Ramos (cell line): ENCODE measurements at regions not wholly inside any gene's neighbourhood (a gene's known extent, or its start where the extent isn't known, plus 50 kb on each side); places are given as distances from the start of the nearest gene placed in this dataset.
"Not testable (repeated sequence)": the region's sequence is repeated elsewhere in the genome, so short reads cannot be mapped to it uniquely, and the experiment has no call there.

Source experiments
- in situ Hi-C: fragments of 300-500 bp; cut with MboI; formaldehyde crosslinking; loops from one replicate; pipeline ENCODE4 v1.14.3; 2022; ENCODE audit warnings: low sequenced_read_pairs; ENCODE audit not compliant: unreplicated experiment

DNA sequence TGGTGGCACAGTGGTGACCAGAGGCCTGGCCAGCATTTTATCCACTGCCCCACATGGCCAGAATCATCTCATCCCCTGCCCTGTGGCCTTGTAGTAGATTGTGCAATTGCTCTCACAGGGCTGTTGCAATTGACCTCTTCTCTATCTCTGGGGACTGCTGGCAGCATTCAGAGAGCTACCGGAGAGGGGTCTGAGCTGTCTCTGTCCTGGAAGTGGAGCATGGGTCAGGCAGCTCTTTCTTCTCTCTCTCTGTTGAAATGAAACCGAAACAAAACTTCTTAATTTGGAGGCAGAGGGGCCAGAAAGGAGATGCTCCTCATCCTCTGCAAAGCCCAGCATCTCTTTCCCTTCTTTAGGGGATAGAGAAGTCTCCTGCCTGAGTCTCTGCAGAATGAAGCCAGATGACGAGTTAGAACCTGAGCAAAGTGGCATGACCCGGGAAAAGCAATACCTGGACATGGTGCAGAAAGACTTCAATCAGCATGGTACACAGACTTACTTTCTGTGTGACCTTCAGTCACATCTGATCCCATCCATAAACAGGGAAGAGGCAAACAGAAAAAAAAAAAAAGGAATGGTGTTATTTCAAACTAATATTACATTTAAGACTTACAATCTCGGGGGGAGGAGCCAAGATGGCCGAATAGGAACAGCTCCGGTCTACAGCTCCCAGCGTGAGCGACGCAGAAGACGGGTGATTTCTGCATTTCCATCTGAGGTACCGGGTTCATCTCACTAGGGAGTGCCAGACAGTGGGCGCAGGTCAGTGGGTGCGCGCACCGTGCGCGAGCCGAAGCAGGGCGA lies 144.5 kb upstream of the BCL6 start:
- in situ Hi-C loops: no loop called here

DNA sequence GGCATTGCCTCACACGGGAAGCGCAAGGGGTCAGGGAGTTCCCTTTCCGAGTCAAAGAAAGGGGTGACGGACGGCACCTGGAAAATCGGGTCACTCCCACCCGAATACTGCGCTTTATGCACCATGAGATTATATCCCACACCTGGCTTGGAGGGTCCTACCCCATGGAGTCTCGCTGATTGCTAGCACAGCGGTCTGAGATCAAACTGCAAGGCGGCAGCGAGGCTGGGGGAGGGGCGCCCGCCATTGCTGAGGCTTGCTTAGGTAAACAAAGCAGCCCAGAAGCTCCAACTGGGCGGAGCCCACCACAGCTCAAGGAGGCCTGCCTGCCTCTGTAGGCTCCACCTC lies 145.1 kb upstream of the BCL6 start:
- in situ Hi-C loops: not testable (repeated sequence)

DNA sequence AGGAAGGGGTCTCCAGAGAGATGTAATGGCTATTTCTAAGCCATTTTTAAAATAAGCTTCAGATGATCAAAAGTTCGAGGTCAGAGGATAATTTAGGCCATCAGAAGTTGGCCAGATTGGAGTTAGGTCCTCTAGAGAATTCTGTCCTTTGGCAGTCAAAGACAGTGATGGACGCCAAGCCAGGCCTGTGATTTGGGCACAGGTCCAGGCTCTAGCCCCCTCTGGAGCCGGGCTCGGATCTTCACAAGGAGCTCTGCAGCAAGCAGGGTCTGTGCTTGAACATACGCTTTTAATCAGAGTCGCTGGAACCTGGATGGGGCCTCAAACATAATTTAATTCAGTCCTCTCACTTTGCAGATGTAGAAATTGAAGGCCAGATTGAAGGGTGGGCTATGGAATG lies 151.4 kb upstream of the BCL6 start:
- in situ Hi-C loops: no loop called here

DNA sequence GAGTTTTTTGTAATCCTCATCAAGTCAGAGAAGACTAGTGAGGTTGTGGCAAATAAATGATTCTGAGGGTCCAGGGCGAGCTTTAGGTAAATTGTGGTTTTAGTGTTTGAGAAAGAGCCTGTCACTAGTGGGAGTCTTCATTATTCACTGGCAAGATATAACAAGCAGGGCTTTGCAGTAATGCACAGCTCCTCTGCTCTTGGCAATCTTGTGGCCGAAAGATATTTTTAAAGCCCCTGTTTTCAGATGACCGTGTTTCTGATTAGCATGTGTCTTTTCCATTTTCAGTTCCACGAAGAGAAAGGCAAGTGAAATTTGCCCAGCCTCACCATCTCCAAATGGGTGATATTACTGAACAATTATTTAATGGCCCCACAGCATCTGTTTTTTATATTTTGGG lies 154.0 kb upstream of the BCL6 start:
- in situ Hi-C loops: no loop called here

DNA sequence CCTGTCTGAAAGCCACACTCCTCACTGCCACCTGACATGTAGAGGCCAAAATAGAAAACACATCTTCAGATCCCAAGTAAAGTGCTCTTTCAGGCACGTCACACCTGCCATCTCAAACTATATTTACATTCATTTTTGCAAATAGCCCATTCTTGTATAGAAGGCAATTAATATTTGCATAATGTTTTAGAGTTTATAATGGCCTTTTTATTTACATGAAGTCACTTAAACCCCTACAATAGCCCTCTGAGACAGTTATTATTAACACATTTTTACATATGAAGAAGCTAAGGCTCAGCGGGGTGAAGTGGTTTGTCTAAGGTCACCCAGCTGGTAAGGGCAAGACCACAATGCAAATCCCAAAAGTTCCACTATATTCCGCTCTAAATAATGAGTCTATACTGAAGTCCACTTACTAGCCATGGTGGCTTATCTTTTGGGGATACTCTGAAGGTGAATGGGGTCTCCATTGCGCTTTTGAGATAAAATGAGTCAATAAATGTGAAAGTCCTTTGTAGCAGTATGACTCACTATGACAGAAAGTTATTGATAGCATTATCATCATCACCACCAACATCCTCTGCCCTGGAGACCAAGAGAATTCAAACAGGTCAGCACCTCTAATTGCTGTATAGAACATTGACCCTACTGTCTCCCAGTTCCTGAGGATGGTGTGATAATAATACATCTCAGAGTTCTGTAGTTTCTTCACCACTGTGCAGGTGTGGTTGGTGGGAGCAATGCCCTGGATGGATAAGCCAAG lies 155.9 kb upstream of the BCL6 start:
- in situ Hi-C loops: loop anchor here (5.0 kb wide), 2 partner anchors 71 to 159 kb away; no protein-coding TSS in a partner anchor

DNA sequence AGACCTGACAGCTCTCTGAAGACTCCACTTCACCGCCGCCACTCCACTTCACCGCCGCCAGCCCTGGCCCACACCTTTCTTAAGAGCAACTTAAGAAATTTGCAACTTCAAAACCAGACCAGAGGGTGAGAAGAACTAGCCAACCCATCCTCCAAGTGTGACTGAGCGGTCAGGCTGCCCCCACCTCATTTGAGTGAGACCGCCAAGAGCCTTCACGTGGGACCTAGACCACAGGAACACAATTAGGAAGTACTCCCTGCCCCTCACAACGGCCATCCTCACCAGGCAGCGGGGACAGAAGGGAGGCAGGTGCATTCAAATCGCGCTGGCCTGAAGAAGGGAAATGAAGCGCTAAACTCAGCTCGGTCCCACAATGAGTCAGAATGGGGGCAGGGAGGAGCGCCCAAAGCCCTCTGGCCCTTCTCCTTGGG lies 156.8 kb upstream of the BCL6 start:
- in situ Hi-C loops: loop anchor here (5.0 kb wide), 2 partner anchors 70 to 160 kb away; no protein-coding TSS in a partner anchor

DNA sequence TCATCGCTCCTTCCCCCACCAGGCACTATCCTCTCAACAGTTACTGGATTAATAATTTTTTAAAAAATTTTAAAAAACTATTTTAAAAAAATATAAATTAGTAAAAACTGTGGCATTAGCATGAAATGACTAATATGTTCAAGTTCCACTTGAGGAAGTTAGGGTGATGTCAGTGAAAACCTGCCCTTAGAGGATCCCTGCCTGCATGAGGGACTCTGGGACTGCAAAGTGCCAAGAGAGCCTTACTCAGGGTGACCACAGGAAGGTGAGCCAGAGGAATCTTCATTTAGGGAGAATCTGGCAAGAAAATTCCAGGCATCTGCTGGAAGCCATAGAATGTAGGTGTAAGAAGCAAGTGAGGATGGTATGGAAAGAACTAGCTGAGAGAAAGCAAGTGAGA lies 157.7 kb upstream of the BCL6 start:
- in situ Hi-C loops: loop anchor here (5.0 kb wide), 2 partner anchors 69 to 161 kb away; no protein-coding TSS in a partner anchor

DNA sequence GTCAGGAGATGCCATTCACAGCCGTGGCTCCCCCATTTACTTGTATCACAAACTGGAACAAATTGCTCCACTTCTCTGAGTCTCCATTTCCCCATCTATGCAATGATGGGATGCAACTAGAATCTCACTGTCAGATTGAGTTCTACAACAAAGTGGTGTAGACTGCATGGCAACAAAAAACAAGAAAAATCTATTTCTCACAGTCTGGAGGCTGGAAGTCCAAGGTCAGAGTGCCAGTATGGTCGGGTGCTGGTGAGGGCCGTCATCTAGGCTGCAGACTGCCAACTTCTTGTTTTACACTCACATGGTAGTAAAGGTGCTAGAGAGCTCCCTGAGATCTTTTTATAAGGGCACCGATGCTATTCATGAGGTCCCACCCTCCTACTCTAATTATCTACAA lies 158.4 kb upstream of the BCL6 start:
- in situ Hi-C loops: loop anchor here (5.0 kb wide), 2 partner anchors 69 to 161 kb away; no protein-coding TSS in a partner anchor

DNA sequence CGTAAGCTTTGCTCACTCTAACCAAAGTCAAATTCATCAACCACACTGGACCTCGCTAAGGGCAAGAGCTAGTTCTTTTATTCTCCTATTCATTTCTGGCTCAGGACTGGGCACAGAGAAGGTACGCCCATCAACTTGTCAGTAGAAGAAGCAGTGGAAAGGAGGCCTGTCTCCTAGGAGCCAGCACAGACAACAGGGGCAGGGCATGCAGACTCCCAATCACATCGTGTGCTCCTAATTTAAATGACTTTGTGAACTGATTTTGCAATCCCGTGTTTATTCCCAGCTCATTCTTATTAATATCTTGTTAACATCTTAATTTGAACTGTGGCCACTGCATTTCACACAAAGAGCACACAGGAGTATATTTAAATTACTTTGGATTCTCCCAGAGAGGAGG lies 161.1 kb upstream of the BCL6 start:
- in situ Hi-C loops: no loop called here

DNA sequence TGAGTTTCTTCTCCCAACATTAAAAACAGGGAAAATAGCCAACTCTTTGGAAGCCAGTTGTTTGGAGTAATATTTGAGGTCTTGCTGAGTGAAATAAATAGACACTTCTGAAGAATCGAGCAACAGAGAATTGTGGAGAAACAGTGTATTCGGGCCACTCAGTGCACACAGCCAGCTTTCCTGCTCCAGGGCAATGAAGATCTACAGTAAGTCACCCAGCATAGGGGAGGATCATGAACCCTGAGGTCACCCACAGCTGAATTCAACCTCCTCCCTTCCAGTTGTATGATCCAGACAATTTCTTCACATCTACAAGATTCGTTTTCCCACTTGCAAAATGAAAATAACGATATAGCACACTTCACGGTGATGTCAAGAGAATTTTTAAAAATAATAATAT lies 161.7 kb upstream of the BCL6 start:
- in situ Hi-C loops: no loop called here

DNA sequence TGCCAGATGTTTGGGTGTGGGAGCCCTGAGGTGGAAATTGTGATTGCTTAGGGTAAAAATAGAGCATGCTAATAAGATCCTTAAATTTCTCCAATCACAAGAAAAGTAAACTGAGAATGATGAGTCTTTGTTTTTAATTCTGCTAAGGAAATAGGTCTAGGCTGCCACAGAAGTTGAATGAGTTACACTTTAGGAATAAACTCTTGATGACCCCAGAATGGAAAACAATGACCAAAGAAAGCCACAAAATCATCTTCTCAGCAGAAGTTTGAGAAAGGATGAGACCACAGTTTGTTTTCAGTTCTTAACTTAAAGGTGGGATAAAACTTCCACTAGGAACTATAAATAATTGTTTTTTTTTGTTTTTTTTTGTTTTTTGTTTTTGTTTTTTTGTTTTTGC lies 164.6 kb upstream of the BCL6 start:
- in situ Hi-C loops: no loop called here

DNA sequence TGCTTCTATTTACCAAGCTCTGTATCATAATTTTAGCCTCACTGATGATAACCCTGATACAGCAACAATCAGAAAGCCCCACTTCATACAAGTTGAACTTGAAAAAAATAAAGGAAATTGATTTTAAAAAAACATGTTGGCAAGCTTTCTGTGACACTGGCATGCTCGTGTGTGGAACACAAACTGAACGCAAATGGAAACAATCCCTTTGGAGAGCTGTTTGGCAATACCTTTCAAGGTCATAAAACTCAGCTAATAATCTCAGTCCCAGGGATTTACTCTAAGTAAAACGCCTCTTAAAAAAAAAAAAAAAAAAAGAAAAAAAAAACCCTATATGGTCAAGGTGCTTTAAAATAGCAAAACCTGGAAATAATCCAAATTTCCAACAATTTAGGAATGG lies 166.7 kb upstream of the BCL6 start:
- in situ Hi-C loops: no loop called here

GRCh38 chr3:187913617-187914033 lies 168.4 kb upstream of the BCL6 start:
- in situ Hi-C loops: no loop called here

DNA sequence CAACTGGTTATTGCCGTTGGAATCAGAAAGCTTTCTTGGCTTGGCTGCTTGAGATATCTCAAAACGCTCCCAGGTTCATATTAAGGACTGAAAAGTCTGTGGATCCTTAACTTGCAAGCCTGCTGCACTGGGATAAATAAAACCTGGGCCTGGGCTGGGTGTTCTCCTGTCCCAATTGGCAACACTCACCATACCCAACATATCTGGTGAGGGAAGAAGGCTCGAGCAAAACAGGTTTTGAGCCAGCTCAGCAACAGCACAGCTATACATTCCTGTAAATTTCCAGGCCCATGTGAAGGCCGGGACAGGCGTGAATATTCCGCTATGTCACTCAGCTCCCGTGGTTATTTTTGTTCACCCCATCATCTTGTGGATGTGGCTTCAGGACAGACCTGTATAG lies 169.0 kb upstream of the BCL6 start:
- in situ Hi-C loops: no loop called here

GRCh38 chr3:187916072-187916471 lies 170.8 kb upstream of the BCL6 start:
- in situ Hi-C loops: no loop called here

- in situ Hi-C loops: no loop called here
These were observed 172.9 kb upstream of the BCL6 start for GRCh38 chr3:187918081-187918644.

- in situ Hi-C loops: no loop called here
These were observed 173.8 kb upstream of the BCL6 start for GRCh38 chr3:187919048-187919447.

DNA sequence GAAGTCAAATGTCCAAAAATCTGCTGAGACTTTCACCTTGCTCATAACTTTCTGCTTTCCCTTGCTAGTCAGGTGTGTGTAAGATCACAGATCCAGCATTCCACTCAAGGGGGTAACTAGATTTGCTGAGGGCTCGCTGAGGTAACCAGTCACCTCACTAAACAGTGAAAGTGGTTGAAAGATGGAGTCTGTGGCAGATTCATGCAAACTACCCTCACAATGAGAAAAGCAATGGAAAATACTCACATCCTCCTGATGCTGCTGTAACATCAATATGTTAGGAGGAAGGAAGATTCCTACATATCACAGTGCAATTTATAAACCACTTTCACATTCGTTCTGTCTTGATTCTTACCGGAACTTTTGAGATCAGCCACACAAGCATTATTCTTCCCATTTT lies 174.3 kb upstream of the BCL6 start:
- in situ Hi-C loops: no loop called here

- in situ Hi-C loops: no loop called here
These were observed 174.8 kb upstream of the BCL6 start for GRCh38 chr3:187920030-187920429.

DNA sequence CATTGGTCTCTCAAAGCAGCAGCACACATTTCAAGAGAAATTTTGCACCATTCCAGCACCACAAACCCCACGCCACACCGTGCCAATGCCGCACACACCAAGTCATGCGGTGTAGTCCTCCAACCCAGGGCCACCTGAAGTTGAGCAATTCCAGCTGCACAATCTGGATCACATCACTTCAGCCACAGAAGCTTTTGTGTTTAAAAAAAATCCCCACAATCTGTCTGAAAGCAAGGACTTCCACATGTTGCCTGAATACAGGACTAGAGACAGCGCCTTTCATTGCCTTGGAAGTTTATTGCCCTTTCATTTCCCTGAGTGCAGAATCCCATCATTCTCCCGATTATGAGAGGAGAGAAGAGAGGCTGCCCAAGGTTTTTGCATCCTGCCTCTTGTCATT lies 175.6 kb upstream of the BCL6 start:
- in situ Hi-C loops: no loop called here

DNA sequence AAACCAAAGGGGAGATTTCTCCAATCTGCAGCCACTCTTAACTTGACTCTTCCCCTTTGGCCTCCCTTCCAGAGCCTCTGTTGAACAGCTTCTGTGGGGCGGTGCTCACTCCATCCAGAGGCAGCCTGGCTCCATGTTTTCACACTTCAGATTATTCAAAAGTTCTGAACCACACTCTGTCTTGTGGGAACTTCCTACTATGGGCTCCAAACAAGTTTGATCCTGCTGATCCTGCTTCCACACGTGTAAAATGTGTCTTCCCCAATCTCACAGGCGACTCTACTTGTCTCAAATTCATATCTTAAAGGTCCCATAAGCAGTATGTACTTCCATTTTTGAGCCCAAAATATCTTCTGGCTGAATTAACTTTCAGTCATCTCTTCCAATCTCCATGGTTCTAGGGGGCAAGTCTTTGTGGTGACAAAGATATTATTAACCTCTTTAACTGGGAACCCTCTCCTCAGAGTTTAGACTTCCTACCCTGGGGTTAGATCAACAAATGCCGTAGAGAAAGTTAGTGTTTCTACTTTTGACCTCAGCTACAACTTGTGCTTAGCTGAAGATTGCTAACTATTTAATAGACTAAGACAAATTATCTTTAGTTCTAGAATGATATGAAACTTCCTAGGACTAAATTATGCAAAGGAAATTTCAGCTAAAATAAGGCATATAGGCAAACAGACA lies 176.3 kb upstream of the BCL6 start:
- in situ Hi-C loops: no loop called here
